ENCODE measurements at regions not wholly inside any gene's neighbourhood (a gene's known extent, or its start where the extent isn't known, plus 50 kb on each side); places are given as distances from the start of the nearest gene placed in this dataset.

DNA sequence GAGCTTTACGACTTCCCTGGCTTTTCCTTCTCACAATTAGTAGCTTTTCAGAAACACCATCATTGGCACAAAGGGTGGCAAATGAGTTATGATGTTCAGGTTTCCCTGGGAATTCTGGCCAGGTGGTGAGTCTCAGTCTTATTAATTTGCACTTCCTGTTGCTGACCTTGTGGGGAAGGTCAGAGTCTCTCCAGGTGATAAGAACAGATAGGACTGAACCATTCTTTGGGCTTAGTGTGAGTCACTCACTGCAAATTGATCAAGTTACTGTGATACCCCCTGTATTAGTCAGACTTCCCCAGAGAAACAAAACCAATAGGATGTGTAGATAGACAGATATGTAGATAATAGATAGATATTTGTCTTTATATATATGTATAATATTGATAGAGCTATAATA is 53.8 kb upstream of the RANBP3L start:
- DNase-seq, result no peak

DNA sequence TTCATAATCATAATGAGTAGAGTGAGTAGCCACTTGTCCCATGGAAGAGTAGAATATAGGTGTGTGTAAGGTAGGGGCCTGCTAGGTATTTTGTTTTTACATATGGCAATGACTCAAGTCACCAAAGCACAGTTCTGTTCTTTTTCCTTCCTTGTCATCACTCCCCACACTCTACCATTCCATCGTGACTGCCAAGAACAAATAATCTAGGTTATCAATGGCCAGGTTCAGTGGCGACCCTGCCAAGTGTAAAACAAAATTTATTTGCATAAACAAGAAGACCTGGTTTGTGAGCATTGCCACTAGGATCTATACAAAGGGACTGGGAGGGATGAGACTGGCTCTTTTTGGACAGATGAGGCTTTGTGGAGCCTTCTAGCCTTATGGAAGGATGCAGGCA is 55.2 kb upstream of the RANBP3L start:
- no peak for DNase-seq

- no peak for DNase-seq
Observed at GRCh38 chr5:36357391-36357975, 55.8 kb upstream of the RANBP3L start.

DNA sequence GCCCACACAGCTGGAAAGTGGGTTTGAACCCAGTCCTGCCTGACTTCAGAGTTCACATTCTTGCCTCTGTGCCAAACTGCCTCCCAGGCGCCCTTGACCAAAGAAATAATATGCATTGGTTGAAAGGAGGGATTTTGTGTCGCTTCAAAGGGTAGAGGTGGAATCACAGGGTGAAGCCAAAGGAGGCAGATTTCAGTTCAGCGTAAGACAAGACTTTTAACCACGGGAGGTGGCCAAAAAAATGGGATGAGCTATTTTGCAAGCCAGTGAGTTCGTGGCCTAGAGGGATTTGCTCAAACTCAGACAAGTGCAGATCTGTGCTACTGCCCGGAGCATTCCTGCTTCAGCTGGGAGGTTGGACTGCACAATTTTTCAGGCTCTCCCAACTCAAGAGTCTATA is 57.6 kb upstream of the RANBP3L start:
- no peak for DNase-seq

- no peak for DNase-seq
Observed at GRCh38 chr5:36360307-36360706, 58.6 kb upstream of the RANBP3L start.

DNA sequence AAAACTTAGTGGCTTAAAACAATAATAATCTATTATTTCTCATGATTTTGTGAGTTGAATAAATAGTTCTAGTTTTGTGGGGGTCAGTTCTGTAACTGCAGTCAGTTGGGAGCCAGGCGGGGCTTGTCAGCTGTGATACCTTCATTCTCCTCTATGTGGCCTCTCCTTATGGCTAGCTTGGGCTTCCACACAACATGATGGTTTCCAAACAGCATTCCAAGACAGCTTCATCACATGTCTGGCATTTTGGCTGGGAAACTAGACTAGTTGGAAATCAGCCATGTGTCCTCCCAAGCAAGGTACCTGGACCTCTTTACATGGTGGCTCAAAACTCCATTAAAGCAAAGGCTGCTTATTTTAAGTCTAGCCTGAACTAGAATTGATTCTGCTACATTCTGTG is 61.4 kb upstream of the RANBP3L start:
- no peak for DNase-seq

GRCh38 chr5:36363744-36364143 is 62.0 kb upstream of the RANBP3L start:
- no peak for DNase-seq

DNA sequence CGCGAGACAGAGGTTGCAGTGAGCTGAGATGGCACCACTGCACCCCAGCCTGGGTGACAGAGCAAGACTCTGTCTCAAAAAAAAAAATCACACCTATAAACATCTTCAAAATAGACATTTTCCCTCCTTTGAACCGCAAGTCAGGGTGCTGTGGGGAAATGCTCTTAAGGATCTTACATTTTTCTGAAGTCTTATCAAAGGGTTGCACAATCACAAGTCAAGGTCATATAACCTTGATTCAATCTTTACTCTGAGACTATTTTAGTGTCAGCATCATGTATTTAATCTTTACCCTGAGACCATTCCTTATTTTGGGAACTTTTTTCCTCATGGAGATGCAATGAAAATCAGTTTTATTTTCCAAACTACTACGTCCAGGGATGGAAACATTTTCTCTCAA is 62.8 kb upstream of the RANBP3L start:
- no peak for DNase-seq

- DNase-seq, result no peak
Observed at GRCh38 chr5:36365896-36366295, 64.2 kb upstream of the RANBP3L start.

DNA sequence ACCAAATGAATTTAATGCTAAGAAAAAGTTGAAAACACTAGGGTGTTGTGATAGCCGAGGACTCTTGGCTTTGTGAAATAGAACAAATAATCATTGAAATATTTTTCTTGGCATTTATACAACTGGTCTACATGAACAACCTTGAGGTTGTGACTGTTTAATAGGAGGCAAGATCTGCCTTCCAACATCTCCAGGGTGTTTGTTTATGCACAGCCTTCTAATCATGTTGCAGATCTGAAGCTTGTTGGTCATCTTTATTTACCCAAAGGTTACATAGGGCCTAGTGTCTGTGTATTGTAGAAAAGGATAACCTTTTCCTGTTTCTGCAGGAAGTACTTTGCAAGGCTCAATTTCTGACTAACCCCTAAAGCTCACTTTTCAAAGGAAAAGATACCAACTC is 65.2 kb upstream of the RANBP3L start:
- no peak for DNase-seq

DNA sequence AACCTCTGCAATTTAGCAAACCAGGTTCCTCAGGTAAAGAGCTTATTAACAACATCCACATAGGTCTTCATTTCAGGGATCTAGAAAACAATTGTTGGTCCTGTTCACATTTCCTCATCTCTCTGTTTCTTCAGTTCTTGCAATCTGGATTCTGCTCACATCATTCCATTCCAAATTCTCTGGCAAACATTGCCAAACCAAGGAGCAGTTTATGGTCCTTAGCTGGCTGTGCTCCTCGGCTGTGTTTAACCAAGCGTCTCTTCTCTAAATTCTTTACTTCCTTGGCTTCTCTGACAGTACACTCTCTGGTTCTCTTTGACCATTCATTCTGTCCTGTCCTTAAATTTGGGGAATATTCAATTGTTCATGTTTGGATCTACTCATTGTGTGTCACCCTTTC is 65.8 kb upstream of the RANBP3L start:
- DNase-seq, result no peak

- peak; percentile 8 for DNase-seq
Observed at GRCh38 chr5:36369219-36369690, 67.6 kb upstream of the RANBP3L start.

- no peak for DNase-seq
Observed at GRCh38 chr5:36370073-36370472, 68.4 kb upstream of the RANBP3L start.

- no peak for DNase-seq
Observed at GRCh38 chr5:36371366-36371765, 69.7 kb upstream of the RANBP3L start.

DNA sequence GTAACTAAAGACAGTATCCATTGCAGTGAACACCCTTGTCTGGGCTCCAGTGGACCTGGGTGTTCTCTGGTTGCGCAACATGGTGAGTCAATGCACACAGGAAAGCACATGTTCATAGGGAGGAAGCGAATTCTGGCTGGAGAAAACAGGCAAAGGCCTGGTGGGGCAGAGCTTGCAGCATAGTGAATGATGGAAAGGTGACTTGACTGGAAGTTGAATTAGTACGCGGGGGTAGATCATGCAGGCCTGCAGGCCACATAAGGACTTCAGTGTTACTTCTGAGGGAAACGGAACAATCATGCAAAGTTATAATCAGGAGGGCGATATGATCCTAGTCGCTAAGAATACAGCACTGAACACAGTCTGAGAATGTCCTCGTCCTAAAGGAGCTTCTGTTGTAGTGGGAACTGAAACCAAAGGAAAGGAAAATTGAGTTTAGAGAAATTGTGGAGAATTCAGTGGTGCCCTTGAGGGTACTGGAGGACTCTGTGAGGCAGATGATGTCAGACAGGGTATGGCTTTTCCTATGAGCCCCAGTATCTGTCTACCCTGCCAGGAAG is 71.9 kb upstream of the RANBP3L start:
- no peak for DNase-seq

- no peak for DNase-seq
Observed at GRCh38 chr5:36374266-36374862, 72.7 kb upstream of the RANBP3L start.

DNA sequence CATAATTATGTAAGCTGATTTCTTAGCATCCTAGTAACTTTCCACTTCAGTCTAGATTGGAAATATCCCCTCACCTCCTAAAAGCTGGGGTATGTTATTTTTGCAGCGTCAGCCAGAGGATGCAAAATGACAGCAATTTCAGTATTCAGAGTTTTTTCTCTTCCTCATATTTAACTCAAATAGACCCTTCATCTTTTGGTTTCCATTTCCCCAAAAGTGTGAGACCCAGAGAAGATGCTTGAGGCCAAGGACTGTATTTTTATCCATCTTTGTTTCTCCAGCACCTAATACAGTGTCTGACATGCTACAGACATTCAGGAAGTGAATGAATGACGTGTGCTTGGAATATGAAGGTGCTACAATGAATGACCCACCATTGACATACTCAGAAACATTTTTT is 75.5 kb upstream of the RANBP3L start:
- DNase-seq, result no peak

GRCh38 chr5:36378551-36378950 is 76.8 kb upstream of the RANBP3L start:
- DNase-seq, result no peak

- DNase-seq, result no peak
Observed at GRCh38 chr5:36382890-36383289, 81.2 kb upstream of the RANBP3L start.

DNA sequence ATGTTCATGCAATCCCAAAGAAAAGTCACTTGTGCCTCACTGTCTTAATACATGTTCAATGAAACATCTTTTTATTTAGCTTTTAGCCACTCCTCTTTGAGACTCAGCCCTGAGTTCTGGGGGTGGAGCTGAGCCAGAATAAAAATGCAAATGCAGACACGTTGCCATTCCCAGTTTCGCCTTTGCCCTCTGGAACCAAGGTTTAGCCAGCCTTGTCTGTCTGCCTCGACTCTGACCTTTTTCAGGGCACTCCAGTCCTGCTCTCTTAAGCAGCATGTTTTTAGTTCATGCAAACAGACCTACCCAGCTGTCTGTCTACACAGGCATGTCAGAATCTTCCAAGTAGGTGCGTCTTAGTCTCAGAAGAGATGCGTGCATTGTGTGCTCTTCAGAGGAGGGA is 82.2 kb upstream of the RANBP3L start:
- DNase-seq, result no peak

- no peak for DNase-seq
Observed at GRCh38 chr5:36384845-36385244, 83.1 kb upstream of the RANBP3L start.

DNA sequence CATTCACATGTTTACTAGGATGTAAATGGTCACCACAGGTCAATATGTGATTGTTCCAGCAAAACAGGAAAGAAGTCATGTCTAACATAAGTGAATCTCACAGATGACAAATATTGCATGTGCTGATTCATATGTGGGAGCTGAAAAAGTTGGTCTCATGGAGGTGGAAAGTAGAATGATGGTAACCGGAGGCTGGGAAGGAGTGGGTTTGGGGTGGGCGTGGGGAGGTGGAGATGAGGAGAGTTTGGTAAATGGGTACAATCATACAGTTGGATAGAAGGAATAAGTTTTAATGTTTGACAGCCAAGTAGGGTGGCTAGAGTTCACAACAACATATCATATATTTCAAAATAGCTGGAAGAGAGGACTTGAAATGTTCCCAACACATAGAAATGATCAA is 83.8 kb upstream of the RANBP3L start:
- no peak for DNase-seq

- DNase-seq, result no peak
Observed at GRCh38 chr5:36388288-36388687, 86.6 kb upstream of the RANBP3L start.

DNA sequence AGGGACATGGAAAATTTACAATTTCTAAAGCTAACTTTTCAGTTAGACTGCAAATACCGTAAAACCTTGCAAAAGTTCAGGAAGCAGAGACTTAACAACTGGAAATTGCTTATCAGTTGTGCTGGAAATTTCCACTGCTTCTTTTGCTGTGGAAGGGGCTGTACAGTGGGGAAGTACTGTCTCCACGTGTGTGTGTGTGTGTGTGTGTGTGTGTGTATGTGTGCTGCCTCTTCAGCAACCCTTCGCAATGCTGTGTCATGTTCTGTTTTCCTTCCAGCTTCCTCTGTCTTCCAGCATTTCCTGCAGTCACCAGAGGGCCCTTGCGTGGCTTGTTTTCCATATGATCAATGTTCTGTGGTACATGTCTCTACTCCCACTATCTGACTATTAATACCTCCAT is 87.5 kb upstream of the RANBP3L start:
- no peak for DNase-seq

GRCh38 chr5:36390640-36391039 is 88.9 kb upstream of the RANBP3L start:
- DNase-seq, result no peak

All from T1000 (cell line).